ENCODE measurements at regions not wholly inside any gene's neighbourhood (a gene's known extent, or its start where the extent isn't known, plus 50 kb on each side); places are given as distances from the start of the nearest gene placed in this dataset.
A peak's percentile ranks its signal among the peaks of the same experiment; 100 is the strongest.

DNA sequence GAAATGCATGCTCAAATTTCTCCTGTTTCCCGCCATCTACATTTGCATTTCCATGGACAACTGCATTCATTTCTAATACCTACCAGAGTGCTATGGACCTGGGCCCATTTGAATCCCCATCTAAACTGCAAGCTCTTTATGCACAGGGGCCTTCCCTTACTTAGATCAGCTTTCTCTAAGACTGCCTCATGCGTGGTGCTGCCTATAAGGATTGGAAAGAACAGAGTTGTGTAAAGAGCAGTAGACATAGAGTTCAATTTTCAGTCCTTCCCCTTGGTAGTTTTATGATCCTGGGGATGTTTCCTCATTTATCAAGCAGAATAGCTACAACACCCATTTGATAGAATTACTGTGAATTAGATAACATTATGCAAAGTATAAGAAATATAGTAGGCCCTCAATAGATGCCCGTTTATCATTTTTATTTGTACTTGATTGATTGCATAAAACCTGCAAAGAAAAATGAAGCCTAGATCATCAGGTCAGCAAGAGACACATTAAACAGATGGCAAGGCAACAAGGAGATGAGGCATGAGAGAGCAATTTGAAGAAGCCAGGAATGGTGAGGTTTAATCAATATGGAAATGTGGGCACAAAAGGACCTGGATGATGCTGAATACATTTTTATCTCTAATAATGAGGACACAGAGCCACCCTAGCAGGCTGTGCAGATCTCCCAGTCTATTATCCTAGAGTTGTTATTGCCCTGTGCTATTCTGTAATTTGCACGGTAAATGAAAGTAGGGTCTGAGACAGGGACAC, 359.7 kb downstream of the FAM181B start:
- no peak for DNase-seq (ENCODE audit: low read depth, low spot score)

DNA sequence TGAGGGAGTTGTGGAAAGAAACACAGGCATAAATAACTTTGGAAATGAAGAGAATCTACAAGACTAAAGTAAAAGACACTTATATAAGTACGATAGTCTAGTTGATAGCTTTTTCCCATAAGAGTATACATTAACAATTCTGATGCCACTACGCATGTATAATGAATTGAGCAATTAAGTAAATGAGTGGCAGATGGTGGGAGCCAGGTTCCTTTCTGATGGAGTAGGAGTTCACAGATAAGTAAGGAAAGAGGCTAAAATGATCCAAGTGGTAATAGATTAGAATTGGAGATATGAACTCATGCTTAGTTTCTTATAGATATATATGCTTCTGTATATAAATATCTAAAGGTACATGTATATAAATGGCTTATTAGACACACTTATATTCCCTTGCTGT, 368.3 kb downstream of the FAM181B start:
- no peak for DNase-seq (ENCODE audit: low read depth, low spot score)

DNA sequence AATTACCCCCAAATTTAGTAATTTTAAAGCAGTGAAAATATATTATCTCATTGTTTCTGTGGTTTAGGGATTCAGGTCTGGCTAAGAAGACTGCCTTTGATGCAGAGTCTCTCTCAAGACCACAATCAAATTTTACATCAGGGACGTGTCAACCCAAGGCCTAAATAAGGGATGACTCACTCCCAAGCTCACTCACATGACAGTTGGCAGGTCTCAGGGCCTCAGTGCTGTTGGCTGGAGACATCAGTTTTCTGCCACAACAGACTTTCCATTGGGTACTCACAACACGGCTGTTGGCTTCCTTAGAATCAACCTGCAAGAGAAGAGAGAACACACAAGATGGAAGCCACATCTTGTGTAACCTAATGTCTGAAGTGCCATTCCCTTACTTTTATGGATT, 377.3 kb downstream of the FAM181B start:
- DNase-seq (ENCODE audit: low read depth, low spot score): no peak

- no peak for DNase-seq (ENCODE audit: low read depth, low spot score)
These were observed 378.3 kb downstream of the FAM181B start for GRCh38 chr11:82355313-82355823.

GRCh38 chr11:82326853-82327252, 406.8 kb downstream of the FAM181B start:
- no peak for DNase-seq (ENCODE audit: low read depth, low spot score)

DNA sequence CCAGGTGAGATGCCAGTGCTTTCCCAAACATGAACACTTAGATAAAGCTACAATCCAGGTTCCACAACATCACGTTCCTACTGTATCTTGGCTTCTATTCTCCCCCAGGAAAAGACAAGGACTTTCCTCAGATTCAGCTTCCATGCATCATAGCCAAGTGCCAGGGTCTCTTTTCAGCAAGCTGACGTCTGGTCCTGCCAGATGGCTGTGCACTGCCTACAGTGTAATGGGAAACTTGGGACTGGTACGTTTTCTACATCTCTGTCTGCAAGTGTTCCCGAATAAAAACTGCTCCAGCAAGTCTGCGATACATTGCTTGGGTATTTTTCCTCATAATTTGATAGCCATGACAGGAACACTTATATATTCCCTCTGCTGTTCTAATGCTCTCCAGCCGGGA, 412.5 kb downstream of the FAM181B start:
- no peak for DNase-seq (ENCODE audit: low read depth, low spot score)

- DNase-seq (ENCODE audit: low read depth, low spot score): peak; percentile 28
These were observed 418.6 kb downstream of the FAM181B start for GRCh38 chr11:82315093-82315492.

- DNase-seq (ENCODE audit: low read depth, low spot score): no peak
These were observed 424.7 kb downstream of the FAM181B start for GRCh38 chr11:82308979-82309378.

GRCh38 chr11:82305123-82305522, 428.5 kb downstream of the FAM181B start:
- no peak for DNase-seq (ENCODE audit: low read depth, low spot score)

DNA sequence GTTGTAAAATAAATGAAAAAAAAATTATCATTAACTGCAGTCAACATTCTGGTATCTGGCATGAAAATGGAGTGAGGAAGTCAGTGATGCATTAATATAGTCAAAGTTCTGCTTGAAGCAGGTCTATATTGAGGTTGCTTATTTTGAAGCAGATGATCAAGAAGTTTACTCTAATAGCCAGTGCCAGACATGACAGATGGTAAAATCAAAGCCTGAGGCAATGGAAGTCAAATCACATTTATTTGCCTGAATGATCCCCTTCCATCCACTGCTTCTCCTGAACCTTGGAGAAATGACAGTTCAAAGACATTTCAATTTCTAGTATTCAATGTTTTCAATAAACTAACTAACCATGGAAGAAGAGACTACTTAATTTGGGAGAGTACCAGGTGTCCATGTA, 430.0 kb downstream of the FAM181B start:
- DNase-seq (ENCODE audit: low read depth, low spot score): no peak

DNA sequence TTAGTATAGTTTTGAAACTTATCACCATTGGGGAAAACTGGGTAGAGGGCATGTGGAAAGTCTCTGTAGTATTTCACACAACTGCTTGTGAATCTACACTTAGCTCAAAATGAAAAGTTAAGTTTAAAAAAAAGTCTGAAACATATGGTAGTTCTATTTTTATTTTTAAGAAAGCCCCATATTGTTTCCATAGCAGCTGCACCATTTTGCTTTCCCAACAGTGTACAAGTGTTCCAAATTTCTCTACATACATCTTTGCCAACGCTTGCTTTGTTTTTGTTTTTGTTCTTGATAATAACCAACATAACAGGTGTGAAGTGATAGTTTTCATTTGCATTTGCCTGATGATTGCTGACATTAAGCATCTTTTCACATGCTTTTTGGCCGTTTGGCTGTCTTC, 445.2 kb downstream of the FAM181B start:
- no peak for DNase-seq (ENCODE audit: low read depth, low spot score)

DNA sequence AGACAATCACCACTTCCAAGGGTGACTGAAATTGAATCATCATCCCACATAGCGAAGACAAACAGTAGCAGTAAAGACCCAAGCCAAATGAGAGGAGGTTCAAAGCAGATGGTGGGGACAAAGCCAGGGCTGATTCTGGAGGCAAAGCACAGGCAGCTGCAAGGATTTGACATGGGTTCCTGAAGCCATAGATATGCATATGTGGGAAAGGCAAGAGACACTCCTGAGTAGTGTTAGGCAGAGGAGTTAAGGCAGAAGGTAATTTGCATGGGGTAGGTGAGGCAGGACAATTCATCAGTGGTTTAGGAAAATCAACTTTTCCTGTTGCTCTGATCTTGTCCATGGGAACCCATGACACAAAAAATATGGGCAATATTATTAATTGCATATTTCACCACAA, 462.8 kb downstream of the FAM181B start:
- peak; percentile 2 for DNase-seq (ENCODE audit: low read depth, low spot score)

- DNase-seq (ENCODE audit: low read depth, low spot score): no peak
These were observed 465.0 kb downstream of the FAM181B start for GRCh38 chr11:82268627-82269026.

DNA sequence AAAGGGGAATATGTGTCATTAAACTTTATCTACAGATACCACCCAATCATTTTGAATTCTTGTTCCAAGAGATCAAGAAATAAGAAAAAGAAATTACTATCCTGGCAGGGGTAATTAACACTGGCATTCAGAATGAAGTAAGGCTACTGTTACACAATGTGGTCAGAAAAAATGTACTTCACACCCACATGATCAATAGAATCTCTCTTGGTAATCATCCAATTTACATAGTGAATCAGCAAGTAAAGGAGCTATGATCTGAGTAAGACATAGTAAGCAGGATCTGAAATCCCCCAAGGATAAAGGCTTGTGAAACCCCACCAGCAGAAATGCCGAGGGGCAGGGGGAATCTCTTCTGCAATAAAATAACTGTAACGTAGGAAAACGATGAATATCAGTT, 466.5 kb downstream of the FAM181B start:
- no peak for DNase-seq (ENCODE audit: low read depth, low spot score)

DNA sequence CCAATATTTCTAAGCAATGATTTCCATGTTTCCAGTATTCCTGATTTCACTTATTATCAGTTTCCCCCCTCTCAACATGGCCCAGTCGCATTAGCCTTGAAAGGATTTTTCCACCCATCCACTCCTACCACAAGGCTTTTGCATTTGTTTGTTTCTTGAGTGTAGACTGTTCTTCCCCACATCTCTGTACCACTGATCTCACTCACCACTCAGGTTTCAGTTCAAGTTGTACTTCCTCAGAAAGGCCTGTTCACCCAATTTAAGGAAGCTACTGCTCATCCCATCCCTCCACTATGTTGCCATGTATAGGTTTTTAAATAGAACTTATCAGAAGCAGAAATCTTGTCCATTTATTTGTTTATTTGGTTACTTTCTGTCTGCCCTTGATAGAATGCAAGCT, 472.3 kb downstream of the FAM181B start:
- DNase-seq (ENCODE audit: low read depth, low spot score): no peak

GRCh38 chr11:82250047-82250446, 483.6 kb downstream of the FAM181B start:
- DNase-seq (ENCODE audit: low read depth, low spot score): no peak

DNA sequence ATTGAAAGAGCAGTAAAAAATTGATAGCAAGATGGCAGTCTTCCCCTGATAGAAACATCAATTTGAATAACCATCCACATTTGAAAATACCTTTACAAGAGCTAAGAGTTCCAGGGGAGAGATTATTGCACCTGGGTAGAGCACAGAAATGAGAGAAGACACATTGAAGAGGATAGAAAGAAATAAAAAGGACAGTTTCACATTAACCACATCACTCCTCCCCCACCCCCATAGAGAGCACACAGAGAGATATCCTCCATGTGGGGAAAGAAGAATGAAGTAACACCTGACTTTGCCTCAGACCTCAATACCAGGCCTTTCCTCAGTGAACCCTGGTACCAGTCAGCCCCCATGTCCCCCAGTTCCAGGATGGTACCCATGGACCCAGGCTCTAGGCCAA, 486.7 kb downstream of the FAM181B start:
- DNase-seq (ENCODE audit: low read depth, low spot score): no peak

DNA sequence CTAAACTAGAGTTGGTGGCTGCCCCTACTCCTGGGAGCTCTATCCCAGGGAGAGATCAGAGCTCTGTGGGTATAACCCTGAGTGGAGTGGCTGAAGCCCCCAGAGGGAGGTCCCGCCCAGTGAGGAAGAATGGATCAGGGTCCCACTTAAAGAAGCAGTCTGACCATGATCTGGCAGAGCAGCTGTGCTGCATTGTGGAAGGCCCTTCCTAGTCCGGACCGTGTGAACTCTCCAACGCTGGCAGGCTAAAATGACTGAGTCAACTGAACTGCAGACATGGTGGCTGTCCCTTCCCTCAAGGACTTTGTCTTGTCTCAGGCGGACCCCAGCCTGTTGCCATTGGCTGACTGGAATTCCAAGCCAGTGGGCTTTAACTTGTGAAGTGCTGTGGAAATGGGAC, 494.2 kb downstream of the FAM181B start:
- no peak for DNase-seq (ENCODE audit: low read depth, low spot score)

DNA sequence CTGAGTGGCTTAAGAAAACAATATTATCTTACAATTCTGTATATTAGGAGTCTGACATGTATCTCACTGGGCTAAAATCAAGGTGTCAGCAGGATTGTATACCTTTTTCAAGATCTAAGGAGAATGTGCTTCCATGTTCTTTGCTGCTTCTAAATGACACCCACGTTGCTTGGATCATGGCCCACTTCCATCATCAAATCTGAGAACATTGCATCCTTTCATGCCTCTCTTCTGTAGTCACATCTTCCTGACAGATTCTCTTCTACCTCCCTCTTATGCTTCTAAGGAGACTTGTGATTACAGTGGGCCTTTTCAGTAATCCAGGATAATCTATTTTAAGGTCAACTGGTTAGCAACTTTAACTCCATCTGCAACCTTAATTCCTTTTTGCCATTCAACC, 499.4 kb downstream of the FAM181B start:
- DNase-seq (ENCODE audit: low read depth, low spot score): no peak

GRCh38 chr11:82233201-82233600, 500.5 kb downstream of the FAM181B start:
- no peak for DNase-seq (ENCODE audit: low read depth, low spot score)

DNA sequence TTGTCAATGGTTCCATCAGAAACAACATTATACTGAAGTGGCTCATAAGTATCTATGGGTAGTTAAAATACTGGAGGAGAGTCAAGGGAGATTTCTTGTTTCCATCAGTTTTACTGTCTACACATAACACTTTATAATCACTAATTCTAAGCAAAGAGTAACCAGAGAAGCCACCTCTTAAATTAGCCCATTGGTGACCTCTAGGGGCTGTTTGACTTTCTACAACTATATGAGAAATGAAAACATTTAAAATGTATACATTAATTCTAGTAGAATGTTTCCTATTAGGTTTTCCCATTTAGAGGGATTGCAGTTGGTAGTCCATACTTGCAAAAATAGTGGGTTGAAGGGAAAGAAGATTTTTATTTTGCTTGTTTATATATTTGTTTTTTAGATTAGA, 504.3 kb downstream of the FAM181B start:
- no peak for DNase-seq (ENCODE audit: low read depth, low spot score)

DNA sequence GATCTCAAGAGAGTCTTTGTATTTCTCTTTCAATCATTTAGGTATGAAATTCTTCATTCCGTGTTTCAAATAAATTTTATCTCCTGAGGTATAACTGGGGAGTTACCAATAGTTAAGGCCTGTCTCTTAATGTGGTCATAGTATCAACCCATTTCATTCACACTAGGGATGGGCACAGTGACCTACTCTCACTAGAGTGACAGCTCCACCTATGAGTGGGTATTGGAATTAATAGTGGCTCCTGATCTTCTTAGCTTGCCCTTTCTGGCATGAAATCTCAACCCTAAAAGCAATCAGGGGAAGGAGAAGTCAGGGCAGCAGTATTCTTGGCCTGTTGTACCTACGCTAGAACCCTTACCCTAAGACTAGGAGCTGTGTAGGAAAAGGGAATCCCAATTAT, 507.7 kb downstream of the FAM181B start:
- no peak for DNase-seq (ENCODE audit: low read depth, low spot score)

DNA sequence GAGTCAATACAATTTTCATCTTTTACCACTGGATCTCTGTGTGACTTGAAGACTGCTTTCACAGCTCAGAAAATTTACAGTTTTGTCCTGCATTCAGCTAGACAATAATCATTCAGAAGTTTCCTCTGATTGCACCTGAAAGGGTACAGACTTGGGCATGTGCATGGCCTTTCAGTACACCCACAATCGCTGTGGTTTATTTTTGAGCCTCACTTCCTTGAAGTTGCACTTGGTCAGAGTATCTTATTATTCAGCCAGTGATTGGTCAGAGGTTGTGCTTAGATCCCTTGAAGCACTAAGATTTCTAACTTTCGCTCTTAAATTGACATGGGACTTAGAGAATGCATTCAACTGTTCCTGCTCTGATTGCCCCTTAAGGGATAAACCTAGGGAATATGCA, 508.2 kb downstream of the FAM181B start:
- DNase-seq (ENCODE audit: low read depth, low spot score): no peak
